Activated CD4-positive, alpha-beta memory T cell treated with anti-CD3 and anti-CD28 coated beads, Interleukin-2, amount 10 ng/mL, durations not matched to agents 7 days and 5 days (primary cell): ENCODE measurements at regions not wholly inside any gene's neighbourhood (a gene's known extent, or its start where the extent isn't known, plus 50 kb on each side); places are given as distances from the start of the nearest gene placed in this dataset.

Source experiments
- CTCF ChIA-PET: fragments of 350-600 bp; sonication (Branson Sonifier 250); formaldehyde crosslinking; loops from one replicate; lab custom pipeline; 2021; ENCODE audit warnings: antibody characterized with exemption, inconsistent platforms; lab: Charles Lee
- POLR2A ChIA-PET: fragments of 350-600 bp; sonication (Branson Sonifier 250); formaldehyde crosslinking; loops from one replicate; lab custom pipeline; 2021; ENCODE audit warnings: antibody characterized with exemption; lab: Charles Lee
- DNase-seq: peaks from one replicate; pipeline ENCODE4 v3.0.0-alpha.2; 2020
- H3K27ac Mint-ChIP-seq: one replicate; pipeline ENCODE4 v1.8.0; 2021; ENCODE audit warnings: mild to moderate bottlenecking, mixed read lengths
- H3K27me3 Mint-ChIP-seq: one replicate; pipeline ENCODE4 v1.8.0; 2021; ENCODE audit warnings: mixed read lengths
- H3K36me3 Mint-ChIP-seq: one replicate; pipeline ENCODE4 v1.8.0; 2021; ENCODE audit warnings: low read depth, mixed read lengths
- H3K4me1 Mint-ChIP-seq: one replicate; pipeline ENCODE4 v1.8.0; 2021; ENCODE audit warnings: mixed read lengths
- H3K4me3 Mint-ChIP-seq: one replicate; pipeline ENCODE4 v1.8.0; 2021; ENCODE audit warnings: mild to moderate bottlenecking, mixed read lengths
- H3K9me3 Mint-ChIP-seq: one replicate; pipeline ENCODE4 v1.8.0; 2021; ENCODE audit warnings: mixed read lengths

- POLR2A ChIA-PET: no interaction called here
- H3K27ac Mint-ChIP-seq: no peak overlapping the region
- no peaks in the 10 kb centered on the region for H3K9me3 Mint-ChIP-seq
- no peaks in the 10 kb centered on the region for H3K4me1 Mint-ChIP-seq
- peaks cover 3% of the 10 kb centered on the region for H3K27me3 Mint-ChIP-seq
- CTCF ChIA-PET: no interaction called here
- H3K4me3 Mint-ChIP-seq: no peak overlapping the region
- DNase-seq: no peak
- no peaks in the 10 kb centered on the region for H3K36me3 Mint-ChIP-seq
Observed at GRCh38 chr14:38824706-38825105, 278.3 kb downstream of the SEC23A start.

GRCh38 chr14:38818555-38818954, 284.5 kb downstream of the SEC23A start:
- H3K4me1 Mint-ChIP-seq: no peaks in the 10 kb centered on the region
- no peak for DNase-seq
- H3K36me3 Mint-ChIP-seq: no peaks in the 10 kb centered on the region
- H3K27me3 Mint-ChIP-seq: no peaks in the 10 kb centered on the region
- ChIA-PET POLR2A (no interaction called here), CTCF (no interaction called here)
- no peaks in the 10 kb centered on the region for H3K9me3 Mint-ChIP-seq
- H3K27ac Mint-ChIP-seq: no peak overlapping the region
- no peak overlapping the region for H3K4me3 Mint-ChIP-seq

- ChIA-PET POLR2A (no interaction called here), CTCF (interaction anchor here (1.0 kb wide), 1 partner anchor 16 kb away, joined by 3 read pairs; no protein-coding TSS in a partner anchor)
- H3K27ac Mint-ChIP-seq: no peak overlapping the region
- H3K4me1 Mint-ChIP-seq: no peaks in the 10 kb centered on the region
- H3K36me3 Mint-ChIP-seq: no peaks in the 10 kb centered on the region
- H3K27me3 Mint-ChIP-seq: no peaks in the 10 kb centered on the region
- no peak overlapping the region for H3K4me3 Mint-ChIP-seq
- no peak for DNase-seq
- H3K9me3 Mint-ChIP-seq: peaks cover 2% of the 10 kb centered on the region
Observed at GRCh38 chr14:38808734-38809455, 294.1 kb downstream of the SEC23A start.

GRCh38 chr14:38799671-38800070, 303.4 kb downstream of the SEC23A start:
- Mint-ChIP-seq H3K4me3 (no peak overlapping the region), H3K4me1 (no peaks in the 10 kb centered on the region), H3K27ac (no peak overlapping the region), H3K9me3 (peaks cover 7% of the 10 kb centered on the region), H3K27me3 (no peaks in the 10 kb centered on the region), H3K36me3 (no peaks in the 10 kb centered on the region)
- ChIA-PET POLR2A (no interaction called here), CTCF (no interaction called here)
- DNase-seq: no peak

GRCh38 chr14:38794677-38795076, 308.4 kb downstream of the SEC23A start:
- no peaks in the 10 kb centered on the region for H3K27me3 Mint-ChIP-seq
- ChIA-PET POLR2A (no interaction called here), CTCF (no interaction called here)
- H3K36me3 Mint-ChIP-seq: no peaks in the 10 kb centered on the region
- H3K4me3 Mint-ChIP-seq: no peak overlapping the region
- H3K9me3 Mint-ChIP-seq: peaks cover 7% of the 10 kb centered on the region
- no peak for DNase-seq
- no peaks in the 10 kb centered on the region for H3K4me1 Mint-ChIP-seq
- no peak overlapping the region for H3K27ac Mint-ChIP-seq

- H3K27ac Mint-ChIP-seq: no peak overlapping the region
- no peak for DNase-seq
- POLR2A ChIA-PET: no interaction called here
- H3K9me3 Mint-ChIP-seq: no peaks in the 10 kb centered on the region
- no peaks in the 10 kb centered on the region for H3K36me3 Mint-ChIP-seq
- H3K4me3 Mint-ChIP-seq: no peak overlapping the region
- H3K4me1 Mint-ChIP-seq: no peaks in the 10 kb centered on the region
- H3K27me3 Mint-ChIP-seq: no peaks in the 10 kb centered on the region
- CTCF ChIA-PET: no interaction called here
Observed at GRCh38 chr14:38791862-38792261, 311.2 kb downstream of the SEC23A start.

- H3K36me3 Mint-ChIP-seq: no peaks in the 10 kb centered on the region
- ChIA-PET CTCF (no interaction called here), POLR2A (no interaction called here)
- no peaks in the 10 kb centered on the region for H3K27me3 Mint-ChIP-seq
- no peaks in the 10 kb centered on the region for H3K4me1 Mint-ChIP-seq
- no peak overlapping the region for H3K4me3 Mint-ChIP-seq
- DNase-seq: no peak
- no peaks in the 10 kb centered on the region for H3K9me3 Mint-ChIP-seq
- no peak overlapping the region for H3K27ac Mint-ChIP-seq
Observed at GRCh38 chr14:38790916-38791315, 312.1 kb downstream of the SEC23A start.

GRCh38 chr14:38789805-38790204, 313.2 kb downstream of the SEC23A start:
- H3K27ac Mint-ChIP-seq: no peak overlapping the region
- ChIA-PET CTCF (no interaction called here), POLR2A (no interaction called here)
- H3K9me3 Mint-ChIP-seq: no peaks in the 10 kb centered on the region
- no peak overlapping the region for H3K4me3 Mint-ChIP-seq
- no peak for DNase-seq
- no peaks in the 10 kb centered on the region for H3K4me1 Mint-ChIP-seq
- H3K36me3 Mint-ChIP-seq: no peaks in the 10 kb centered on the region
- H3K27me3 Mint-ChIP-seq: no peaks in the 10 kb centered on the region

GRCh38 chr14:38788060-38788459, 315.0 kb downstream of the SEC23A start:
- ChIA-PET POLR2A (no interaction called here), CTCF (no interaction called here)
- Mint-ChIP-seq H3K4me3 (no peak overlapping the region), H3K9me3 (no peaks in the 10 kb centered on the region), H3K27ac (no peak overlapping the region), H3K4me1 (no peaks in the 10 kb centered on the region), H3K36me3 (no peaks in the 10 kb centered on the region), H3K27me3 (no peaks in the 10 kb centered on the region)
- no peak for DNase-seq

- no peak for DNase-seq
- no peaks in the 10 kb centered on the region for H3K4me1 Mint-ChIP-seq
- no peak overlapping the region for H3K4me3 Mint-ChIP-seq
- H3K27ac Mint-ChIP-seq: no peak overlapping the region
- no peaks in the 10 kb centered on the region for H3K27me3 Mint-ChIP-seq
- ChIA-PET CTCF (no interaction called here), POLR2A (no interaction called here)
- H3K9me3 Mint-ChIP-seq: no peaks in the 10 kb centered on the region
- no peaks in the 10 kb centered on the region for H3K36me3 Mint-ChIP-seq
Observed at GRCh38 chr14:38786921-38787320, 316.1 kb downstream of the SEC23A start.

GRCh38 chr14:38777401-38777800, 325.6 kb downstream of the SEC23A start:
- H3K27me3 Mint-ChIP-seq: no peaks in the 10 kb centered on the region
- H3K36me3 Mint-ChIP-seq: no peaks in the 10 kb centered on the region
- ChIA-PET CTCF (no interaction called here), POLR2A (no interaction called here)
- no peaks in the 10 kb centered on the region for H3K4me1 Mint-ChIP-seq
- H3K27ac Mint-ChIP-seq: no peak overlapping the region
- H3K4me3 Mint-ChIP-seq: no peak overlapping the region
- no peaks in the 10 kb centered on the region for H3K9me3 Mint-ChIP-seq
- DNase-seq: no peak

- Mint-ChIP-seq H3K36me3 (no peaks in the 10 kb centered on the region), H3K4me3 (no peak overlapping the region), H3K4me1 (no peaks in the 10 kb centered on the region), H3K27ac (no peak overlapping the region), H3K27me3 (no peaks in the 10 kb centered on the region), H3K9me3 (no peaks in the 10 kb centered on the region)
- DNase-seq: no peak
- CTCF ChIA-PET: no interaction called here
- POLR2A ChIA-PET: no interaction called here
Observed at GRCh38 chr14:38775986-38776385, 327.0 kb downstream of the SEC23A start.

GRCh38 chr14:38774162-38774561, 328.9 kb downstream of the SEC23A start:
- CTCF ChIA-PET: no interaction called here
- H3K27me3 Mint-ChIP-seq: no peaks in the 10 kb centered on the region
- POLR2A ChIA-PET: no interaction called here

GRCh38 chr14:38770251-38770650, 332.8 kb downstream of the SEC23A start:
- H3K27ac Mint-ChIP-seq: no peak overlapping the region
- POLR2A ChIA-PET: no interaction called here
- H3K9me3 Mint-ChIP-seq: no peaks in the 10 kb centered on the region
- DNase-seq: no peak
- H3K27me3 Mint-ChIP-seq: no peaks in the 10 kb centered on the region
- H3K4me3 Mint-ChIP-seq: no peak overlapping the region
- H3K4me1 Mint-ChIP-seq: no peaks in the 10 kb centered on the region
- H3K36me3 Mint-ChIP-seq: no peaks in the 10 kb centered on the region
- CTCF ChIA-PET: no interaction called here

More at GRCh38 chr14:38774162-38774561, 328.9 kb downstream of the SEC23A start:
- Mint-ChIP-seq H3K9me3 (no peaks in the 10 kb centered on the region), H3K4me1 (no peaks in the 10 kb centered on the region), H3K4me3 (no peak overlapping the region), H3K27ac (no peak overlapping the region), H3K36me3 (no peaks in the 10 kb centered on the region)
- DNase-seq: no peak
